A673 (cell line): ENCODE measurements at regions not wholly inside any gene's neighbourhood (a gene's known extent, or its start where the extent isn't known, plus 50 kb on each side); places are given as distances from the start of the nearest gene placed in this dataset.

Experiments used
- BruUV-seq: library from RNA; stranded (reverse); fragments of 400-500 nt; replicated peaks from 2 replicates; lab custom pipeline; 2021; lab: Mats Ljungman, UMichigan
- CTCF ChIA-PET: fragments of 300-600 bp; sonication (Branson Sonifier 250); formaldehyde crosslinking; loops from one replicate; lab custom pipeline; 2022; ENCODE audit warnings: antibody characterized with exemption; lab: Charles Lee
- POLR2A ChIA-PET: fragments of 300-600 bp; sonication (Branson Sonifier 250); formaldehyde crosslinking; loops from one replicate; lab custom pipeline; 2022; ENCODE audit warnings: antibody characterized with exemption; ENCODE audit not compliant: low non-redundant PET; lab: Charles Lee
- DNase-seq: peaks from one replicate; pipeline ENCODE4 v3.0.0-alpha.2; 2015; ENCODE audit warnings: low spot score
- H3K27ac ChIP-seq: fragments of 200-600 bp; sonication (generic); 2 replicates; pipeline ENCODE4 v1.5.1; 2016; ENCODE audit warnings: mixed run types, low read depth, mild to moderate bottlenecking, mixed read lengths, antibody characterized with exemption, low read length; ENCODE audit not compliant: poor library complexity, severe bottlenecking
- H3K27me3 ChIP-seq: fragments of 200-600 bp; sonication (generic); replicated peaks from 2 replicates; pipeline ENCODE4 v1.6.1; 2017; ENCODE audit warnings: mixed run types, low read depth, mild to moderate bottlenecking, mixed read lengths, antibody characterized with exemption, low read length; ENCODE audit not compliant: insufficient read depth, poor library complexity
- H3K36me3 ChIP-seq: fragments of 200-600 bp; sonication (generic); 2 replicates; pipeline ENCODE4 v1.6.1; 2016; ENCODE audit warnings: mixed run types, mild to moderate bottlenecking, mixed read lengths, antibody characterized with exemption, low read length; ENCODE audit not compliant: insufficient read depth, poor library complexity, severe bottlenecking
- H3K4me1 ChIP-seq: fragments of 200-600 bp; sonication (generic); 2 replicates; pipeline ENCODE4 v1.6.1; 2017; ENCODE audit warnings: mixed run types, mild to moderate bottlenecking, mixed read lengths, antibody characterized with exemption, low read length; ENCODE audit not compliant: insufficient read depth, poor library complexity, severe bottlenecking
- H3K4me3 ChIP-seq: fragments of 200-600 bp; sonication (generic); 2 replicates; pipeline ENCODE4 v1.5.1; 2016; ENCODE audit warnings: low read depth, mixed run types, mild to moderate bottlenecking, mixed read lengths, low read length; ENCODE audit not compliant: poor library complexity, severe bottlenecking
- H3K9me3 ChIP-seq: fragments of 200-600 bp; sonication (generic); 2 replicates; pipeline ENCODE4 v1.6.1; 2016; ENCODE audit warnings: mixed run types, low read depth, mild to moderate bottlenecking, mixed read lengths, antibody characterized with exemption, low read length; ENCODE audit not compliant: poor library complexity, severe bottlenecking
- EZH2 ChIP-seq: fragments of 200-600 bp; sonication (generic); IDR thresholded peaks from 2 replicates; pipeline ENCODE4 v1.6.1; 2017; ENCODE audit warnings: borderline replicate concordance, low read depth, mild to moderate bottlenecking, mixed read lengths, antibody characterized with exemption, low read length; ENCODE audit not compliant: poor library complexity, severe bottlenecking
- intact Hi-C: fragments of 100-400 bp; cut with micrococcal nuclease; formaldehyde crosslinking; loops from one replicate; pipeline ENCODE4 v1.10.0; 2022; ENCODE audit not compliant: unreplicated experiment
- TF ChIP-seq, protein P1 (sequence below): fragments of 300-800, 200-600 bp; sonication (generic); conservative IDR thresholded peaks from 2 replicates; pipeline ENCODE4 v1.5.1; 2017; ENCODE audit warnings: low read depth, mild to moderate bottlenecking, antibody characterized with exemption, low read length, moderate library complexity, mixed read lengths

DNA sequence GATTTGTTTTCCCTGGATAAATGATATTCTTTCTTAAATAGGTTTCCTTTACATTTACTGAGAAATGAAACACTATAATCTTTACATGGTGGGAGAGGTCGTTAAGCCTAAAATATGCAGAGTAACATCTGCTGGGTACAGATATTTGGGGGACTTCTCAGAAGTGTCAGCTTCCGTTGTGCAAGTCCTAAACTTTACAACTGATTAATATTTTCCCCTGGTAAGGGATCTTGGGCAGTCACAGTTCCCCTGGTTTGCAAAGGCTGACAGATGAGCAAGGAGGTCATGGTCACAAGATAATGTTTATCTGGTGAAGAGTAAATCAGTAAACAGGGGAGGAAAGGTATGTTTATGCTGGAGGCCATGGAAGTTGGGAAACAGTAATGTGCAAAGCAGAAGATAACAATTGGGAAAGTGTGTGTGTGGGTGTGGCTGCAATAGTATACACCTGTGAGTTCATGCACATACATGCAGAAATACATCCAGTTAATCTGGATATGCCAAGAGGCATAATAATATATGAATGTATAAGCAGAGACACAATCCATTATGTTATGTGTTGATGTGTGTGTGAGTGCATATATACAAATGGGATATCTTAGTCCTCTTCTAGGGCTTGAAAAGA, 508.2 kb upstream of the FAM241A start:
- TF ChIP-seq EZH2 = no peak
- TF ChIP-seq, protein P1, sequence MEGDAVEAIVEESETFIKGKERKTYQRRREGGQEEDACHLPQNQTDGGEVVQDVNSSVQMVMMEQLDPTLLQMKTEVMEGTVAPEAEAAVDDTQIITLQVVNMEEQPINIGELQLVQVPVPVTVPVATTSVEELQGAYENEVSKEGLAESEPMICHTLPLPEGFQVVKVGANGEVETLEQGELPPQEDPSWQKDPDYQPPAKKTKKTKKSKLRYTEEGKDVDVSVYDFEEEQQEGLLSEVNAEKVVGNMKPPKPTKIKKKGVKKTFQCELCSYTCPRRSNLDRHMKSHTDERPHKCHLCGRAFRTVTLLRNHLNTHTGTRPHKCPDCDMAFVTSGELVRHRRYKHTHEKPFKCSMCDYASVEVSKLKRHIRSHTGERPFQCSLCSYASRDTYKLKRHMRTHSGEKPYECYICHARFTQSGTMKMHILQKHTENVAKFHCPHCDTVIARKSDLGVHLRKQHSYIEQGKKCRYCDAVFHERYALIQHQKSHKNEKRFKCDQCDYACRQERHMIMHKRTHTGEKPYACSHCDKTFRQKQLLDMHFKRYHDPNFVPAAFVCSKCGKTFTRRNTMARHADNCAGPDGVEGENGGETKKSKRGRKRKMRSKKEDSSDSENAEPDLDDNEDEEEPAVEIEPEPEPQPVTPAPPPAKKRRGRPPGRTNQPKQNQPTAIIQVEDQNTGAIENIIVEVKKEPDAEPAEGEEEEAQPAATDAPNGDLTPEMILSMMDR = no peak
- Histone ChIP-seq H3K4me3 (no peak overlapping the region), H3K4me1 (peaks cover 13% of the 10 kb centered on the region), H3K9me3 (no peaks in the 10 kb centered on the region), H3K36me3 (no peaks in the 10 kb centered on the region), H3K27ac (no peak overlapping the region), H3K27me3 (no peaks in the 10 kb centered on the region)
- BruUV-seq = no TSS peak
- CTCF ChIA-PET = no interaction called here
- intact Hi-C loops = no loop called here
- DNase-seq = no peak
- POLR2A ChIA-PET = no interaction called here

GRCh38 chr4:111639120-111639690, 506.0 kb upstream of the FAM241A start:
- TF ChIP-seq, protein P1 = no peak
- TF ChIP-seq EZH2 = no peak

DNA sequence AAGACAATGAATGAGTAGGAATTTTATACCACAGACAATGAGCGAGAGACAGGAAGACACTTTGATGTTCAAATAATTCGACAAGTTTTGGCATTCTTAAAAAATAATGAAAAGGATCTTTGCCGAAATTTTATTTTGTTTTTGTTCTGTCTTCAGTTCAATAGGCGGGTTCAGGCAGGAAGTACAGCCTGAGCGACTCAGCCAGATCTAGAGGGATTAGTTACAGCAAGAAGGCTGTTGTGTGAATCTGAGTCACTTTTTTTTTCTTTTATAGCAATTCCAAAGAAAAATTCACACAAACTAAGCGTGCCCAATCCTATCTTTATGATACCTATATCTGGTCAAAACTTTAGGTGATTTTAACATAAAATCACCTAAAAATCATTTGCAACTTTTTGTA, 505.4 kb upstream of the FAM241A start:
- no peaks in the 10 kb centered on the region for H3K36me3 ChIP-seq
- ChIA-PET CTCF (no interaction called here), POLR2A (no interaction called here)
- H3K27ac ChIP-seq = peak overlapping the region; percentile 3
- intact Hi-C loops = no loop called here
- peak; percentile 51 for DNase-seq
- peak overlapping the region; percentile 19 for H3K4me3 ChIP-seq
- TF ChIP-seq, protein P1 = no peak
- no peak for TF ChIP-seq EZH2
- BruUV-seq = no TSS peak
- no peaks in the 10 kb centered on the region for H3K27me3 ChIP-seq
- peaks cover 13% of the 10 kb centered on the region for H3K4me1 ChIP-seq
- no peaks in the 10 kb centered on the region for H3K9me3 ChIP-seq

More at GRCh38 chr4:111639120-111639690, 506.0 kb upstream of the FAM241A start:
- Histone ChIP-seq H3K4me3 (no peak overlapping the region), H3K36me3 (no peaks in the 10 kb centered on the region), H3K9me3 (no peaks in the 10 kb centered on the region), H3K27ac (peak overlapping the region; percentile 3), H3K27me3 (no peaks in the 10 kb centered on the region), H3K4me1 (peaks cover 13% of the 10 kb centered on the region)
- CTCF ChIA-PET = no interaction called here
- POLR2A ChIA-PET = no interaction called here
- no peak for DNase-seq
- BruUV-seq = no TSS peak
- intact Hi-C loops = no loop called here
